ENCODE measurements at regions not wholly inside any gene's neighbourhood (a gene's known extent, or its start where the extent isn't known, plus 50 kb on each side); places are given as distances from the start of the nearest gene placed in this dataset.

DNA sequence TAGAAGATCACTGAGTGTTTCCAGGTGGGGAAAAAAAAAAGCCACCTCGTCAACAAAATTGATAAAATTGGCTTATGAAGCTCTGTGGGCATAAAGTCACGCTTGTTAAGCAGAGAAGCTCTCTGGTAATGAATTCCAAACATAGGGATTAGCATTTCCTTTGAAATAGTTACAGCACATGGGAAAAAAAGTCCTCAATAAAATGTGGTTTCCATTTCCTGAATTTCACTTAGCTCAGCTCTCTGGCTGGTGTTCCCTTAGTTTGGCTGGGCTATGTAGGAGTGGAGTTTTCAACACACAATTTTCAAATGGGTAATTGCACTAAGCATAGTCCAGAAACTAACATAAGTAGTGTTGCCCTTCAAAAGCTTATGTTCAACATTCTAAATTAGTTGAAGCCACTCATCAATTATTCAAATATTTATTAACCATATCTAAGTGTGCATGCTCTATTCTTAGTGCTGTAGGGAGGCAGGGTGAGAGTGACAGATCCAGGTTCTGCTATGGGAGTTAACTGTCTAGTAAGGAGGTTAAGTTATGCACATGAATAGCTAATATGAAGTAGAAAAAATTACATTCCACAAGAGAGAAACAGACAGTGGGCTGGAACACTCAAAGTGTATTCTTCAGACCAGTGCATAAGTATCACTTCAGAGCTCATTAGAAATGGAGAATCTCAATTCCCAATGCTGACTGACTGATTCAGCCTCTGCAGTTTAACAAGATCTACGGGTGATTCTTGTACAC is 445.7 kb downstream of the SMARCA1 start:
- no peak for DNase-seq (ENCODE audit: low spot score)

DNA sequence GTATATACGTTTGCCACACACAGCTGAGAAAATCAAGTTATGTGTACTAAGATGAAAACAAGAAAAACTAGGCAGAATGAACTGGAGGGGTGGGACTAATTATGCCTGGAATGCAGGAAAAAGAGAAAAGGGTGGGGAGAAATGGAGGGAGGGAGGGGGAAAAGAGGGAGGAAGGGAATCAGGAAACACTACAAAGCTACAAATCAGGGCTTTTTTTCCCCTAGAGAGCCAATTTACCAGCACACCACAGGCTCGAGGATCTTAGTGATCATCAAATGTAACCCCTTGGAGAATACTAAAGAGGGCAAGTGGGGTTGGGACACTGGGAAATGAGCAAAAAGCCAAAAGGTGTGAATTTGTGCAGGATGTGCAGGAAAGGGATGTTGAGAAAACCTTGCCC is 451.9 kb downstream of the SMARCA1 start:
- DNase-seq (ENCODE audit: low spot score) = no peak

DNA sequence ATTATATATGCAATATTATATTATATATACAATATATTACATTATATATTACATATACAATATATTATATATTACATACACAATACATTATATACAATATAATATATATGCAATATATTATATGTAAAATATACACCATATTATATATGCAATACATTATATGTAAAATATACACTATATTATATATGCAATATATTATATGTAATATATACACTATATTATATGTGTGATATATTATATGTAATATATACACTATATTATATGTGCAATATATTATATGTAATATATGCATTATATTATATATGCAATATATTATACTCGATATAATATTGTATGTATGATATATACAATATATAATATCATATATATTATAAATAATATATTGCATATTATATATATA is 457.4 kb downstream of the SMARCA1 start:
- DNase-seq (ENCODE audit: low spot score) = no peak

DNA sequence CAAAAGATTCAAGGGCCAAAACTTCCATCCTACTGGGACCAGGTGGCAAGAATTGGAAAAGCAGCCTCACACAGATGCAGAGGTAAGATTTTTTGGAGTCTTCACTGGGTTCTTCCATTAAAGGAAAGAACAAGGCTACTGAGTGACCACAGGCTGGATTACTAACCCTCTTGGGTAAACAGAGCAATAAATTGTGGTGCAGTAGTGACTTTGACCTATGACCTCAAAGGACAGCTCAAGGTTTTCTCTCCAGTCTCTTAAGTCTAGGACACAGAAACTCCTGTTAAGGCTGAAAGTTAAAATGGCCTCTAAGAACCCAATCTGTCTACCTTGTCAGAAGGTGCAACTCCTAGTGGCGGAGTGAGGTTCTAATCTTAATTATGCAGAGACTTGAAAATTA is 464.9 kb downstream of the SMARCA1 start:
- no peak for DNase-seq (ENCODE audit: low spot score)

DNA sequence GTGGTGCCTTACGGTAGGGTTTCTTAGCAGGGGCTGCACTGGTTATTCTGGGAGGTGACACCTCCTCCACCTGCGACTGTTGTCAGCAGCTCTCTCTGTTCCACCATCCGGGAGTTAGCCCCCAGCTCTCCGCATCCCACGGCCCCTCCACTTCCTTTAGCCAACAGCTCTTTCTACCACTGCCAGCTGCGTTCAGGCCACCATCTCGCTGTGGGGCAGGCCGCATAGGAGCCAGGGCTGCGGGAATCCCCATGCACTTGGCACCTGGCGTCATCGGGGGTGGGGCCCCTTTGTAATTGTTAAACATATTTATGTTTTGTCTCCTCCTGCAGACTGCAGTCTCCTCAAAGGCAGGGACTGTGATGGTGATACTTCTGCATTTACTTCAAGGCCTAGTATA is 480.2 kb downstream of the SMARCA1 start:
- DNase-seq (ENCODE audit: low spot score) = no peak

DNA sequence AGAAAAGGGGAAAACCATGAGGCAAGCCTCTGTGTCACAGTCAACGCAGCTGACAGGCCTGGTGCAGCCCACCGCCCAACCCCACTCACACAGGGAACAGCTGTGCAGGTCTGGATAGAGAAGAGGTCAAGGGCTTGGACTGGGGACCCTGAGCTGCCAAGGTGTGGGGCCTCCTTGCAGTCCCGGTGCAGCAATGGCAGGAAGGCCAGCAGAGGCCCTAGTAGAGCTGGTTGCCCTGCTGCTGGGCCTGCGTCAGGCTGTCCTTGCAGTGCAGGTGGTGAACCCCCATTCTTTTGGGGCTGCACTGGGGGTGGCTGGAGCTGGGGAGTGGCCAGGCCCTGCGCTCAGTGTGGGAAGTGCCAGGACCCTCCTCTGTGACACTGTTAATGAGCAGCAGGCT is 482.0 kb downstream of the SMARCA1 start:
- no peak for DNase-seq (ENCODE audit: low spot score)

DNA sequence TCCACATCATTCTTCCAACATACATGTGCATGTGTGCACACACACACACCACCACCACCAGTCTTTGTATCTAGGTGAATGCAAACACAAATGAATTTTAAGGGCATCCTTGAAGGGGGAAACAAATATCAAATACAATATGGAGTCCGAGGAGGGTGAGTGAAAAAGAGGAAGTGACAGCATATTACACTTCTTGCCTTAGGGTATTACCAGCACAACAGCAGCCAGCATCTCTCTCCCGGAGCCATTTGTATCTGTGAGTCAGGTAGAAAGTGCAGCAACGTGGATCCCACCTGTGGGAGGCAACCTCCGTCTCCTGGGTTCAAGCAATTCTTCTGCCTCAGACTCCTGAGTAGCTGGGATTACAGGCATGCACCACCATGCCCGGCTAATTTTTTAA is 483.2 kb downstream of the SMARCA1 start:
- no peak for DNase-seq (ENCODE audit: low spot score)

DNA sequence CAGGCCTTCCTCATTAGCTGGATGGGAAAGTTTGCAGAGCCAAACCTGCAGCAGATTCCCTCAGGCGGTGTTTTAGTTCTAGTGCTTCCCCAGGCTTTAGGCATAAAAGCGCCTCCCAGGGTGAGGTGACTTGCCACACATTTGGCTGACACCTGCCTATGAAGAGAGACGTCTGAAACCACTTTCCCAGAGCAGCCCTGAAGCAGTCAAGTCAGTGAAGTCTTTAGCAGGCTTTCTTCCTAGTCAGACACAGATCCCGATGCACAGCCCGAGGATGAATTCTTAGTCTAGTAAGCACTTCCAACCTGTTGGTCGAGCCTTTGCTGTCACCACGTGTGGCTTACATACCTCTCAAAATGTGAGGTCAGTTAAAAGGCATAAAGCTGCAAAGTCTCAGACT is 484.1 kb downstream of the SMARCA1 start:
- DNase-seq (ENCODE audit: low spot score) = no peak

DNA sequence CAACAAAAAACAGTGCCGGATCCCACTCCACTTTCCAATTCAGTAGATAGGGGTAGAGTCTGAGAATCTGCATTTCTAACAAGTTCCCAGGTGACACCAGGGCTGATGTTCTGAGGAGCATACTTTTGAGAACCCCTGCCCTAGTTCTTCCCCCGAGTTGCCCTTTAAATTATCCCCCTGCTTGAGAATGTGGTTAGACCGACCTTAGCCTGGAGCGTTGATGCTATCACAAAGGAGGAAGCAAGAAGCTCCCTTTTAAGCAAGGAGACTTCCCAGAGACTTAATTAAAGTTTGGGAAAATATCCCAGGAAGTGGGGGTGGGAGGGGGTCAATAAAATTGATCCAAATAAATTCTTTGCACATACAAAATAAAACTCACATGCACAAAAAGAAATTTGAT is 485.9 kb downstream of the SMARCA1 start:
- DNase-seq (ENCODE audit: low spot score) = no peak

DNA sequence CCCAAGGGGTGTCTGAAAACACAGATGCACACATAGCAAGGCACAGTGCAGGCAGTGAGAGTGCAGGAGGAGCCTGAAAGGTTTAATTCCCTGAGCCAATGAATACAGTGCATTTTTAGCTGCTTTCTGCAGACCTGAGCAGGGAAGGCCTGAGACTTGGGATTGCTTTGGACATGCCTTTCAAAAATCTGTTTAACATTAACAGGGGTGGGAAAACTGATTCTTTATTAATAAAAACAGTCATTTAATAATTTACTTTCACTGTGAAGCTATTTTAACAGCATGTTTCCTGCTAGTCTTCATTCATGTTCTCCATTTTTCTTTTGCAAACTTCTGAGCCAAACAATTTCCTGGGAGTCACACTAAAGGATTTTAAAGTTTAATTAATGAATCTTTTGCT is 488.1 kb downstream of the SMARCA1 start:
- DNase-seq (ENCODE audit: low spot score) = no peak

DNA sequence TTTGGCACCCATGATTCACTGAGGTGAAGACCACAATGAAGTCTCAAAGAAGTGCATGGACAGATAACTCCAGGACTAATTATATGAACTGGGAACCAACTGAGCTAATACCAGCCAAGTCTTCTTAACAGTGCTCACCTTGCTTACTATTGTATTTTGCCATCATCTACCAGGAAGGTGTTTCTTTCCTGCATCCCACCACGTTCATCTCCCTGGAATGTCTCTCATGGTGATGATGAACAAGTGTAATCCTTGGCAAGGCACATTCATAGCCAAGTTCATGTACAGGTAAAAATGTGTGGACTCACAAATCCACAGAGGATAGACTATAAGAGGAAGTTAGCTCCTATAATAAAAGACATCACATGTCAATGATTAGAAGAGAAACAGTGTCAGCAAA is 489.1 kb downstream of the SMARCA1 start:
- no peak for DNase-seq (ENCODE audit: low spot score)

DNA sequence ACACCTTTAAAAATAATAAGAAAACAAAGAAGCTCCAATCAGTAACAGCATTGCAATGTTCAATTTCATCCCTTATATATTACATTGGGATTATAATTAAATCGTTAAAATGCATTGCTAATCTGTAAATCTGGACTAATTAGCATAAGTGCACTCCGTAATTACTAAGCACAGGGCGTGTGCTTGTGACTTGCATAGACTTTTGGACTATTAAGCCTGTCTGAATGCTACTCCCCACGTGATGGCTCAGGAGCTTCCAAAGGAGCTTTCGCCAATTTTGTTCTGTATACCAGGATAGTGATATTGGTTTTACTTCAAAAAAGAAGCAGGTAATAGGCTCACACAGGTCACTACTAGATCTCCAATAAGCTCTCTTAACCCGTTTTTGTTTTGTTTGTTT is 497.1 kb downstream of the SMARCA1 start:
- no peak for DNase-seq (ENCODE audit: low spot score)

DNA sequence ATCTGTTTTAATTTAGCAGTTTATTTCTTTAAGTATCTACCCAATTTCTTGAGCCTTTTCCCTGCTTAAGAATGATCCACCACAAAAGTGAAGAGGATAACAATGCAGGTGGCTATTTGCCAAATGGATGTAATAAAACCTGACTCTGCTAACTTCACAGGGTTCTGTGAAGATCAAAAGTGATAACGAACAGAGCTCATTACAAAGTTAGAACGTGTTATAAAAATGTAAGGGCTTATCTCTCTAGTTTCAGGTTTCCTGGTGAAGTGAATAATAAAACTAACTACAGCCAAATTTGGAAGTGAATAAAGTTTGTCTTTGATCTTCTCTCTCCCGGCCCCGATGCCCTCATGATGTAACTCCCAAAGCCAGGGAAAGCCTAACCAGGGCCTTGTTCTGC is 497.9 kb downstream of the SMARCA1 start:
- no peak for DNase-seq (ENCODE audit: low spot score)

DNA sequence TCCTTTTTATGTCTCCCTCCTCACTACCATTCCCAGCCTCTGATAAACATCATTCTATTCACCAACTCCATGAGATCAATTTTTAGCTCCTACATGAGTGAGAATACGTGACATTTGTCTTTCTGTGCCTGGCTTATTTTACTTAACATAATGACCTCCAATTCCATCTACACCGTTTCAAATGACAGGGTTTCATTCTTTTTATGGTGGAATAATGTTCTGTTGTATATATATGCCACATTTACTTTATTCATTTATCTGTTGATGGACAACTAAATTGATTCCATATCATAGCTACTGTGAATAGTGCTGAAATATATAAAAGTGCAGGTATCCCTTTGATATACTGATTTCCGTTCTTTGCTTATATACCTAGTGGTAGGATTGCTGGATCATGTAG is 503.9 kb downstream of the SMARCA1 start:
- no peak for DNase-seq (ENCODE audit: low spot score)

DNA sequence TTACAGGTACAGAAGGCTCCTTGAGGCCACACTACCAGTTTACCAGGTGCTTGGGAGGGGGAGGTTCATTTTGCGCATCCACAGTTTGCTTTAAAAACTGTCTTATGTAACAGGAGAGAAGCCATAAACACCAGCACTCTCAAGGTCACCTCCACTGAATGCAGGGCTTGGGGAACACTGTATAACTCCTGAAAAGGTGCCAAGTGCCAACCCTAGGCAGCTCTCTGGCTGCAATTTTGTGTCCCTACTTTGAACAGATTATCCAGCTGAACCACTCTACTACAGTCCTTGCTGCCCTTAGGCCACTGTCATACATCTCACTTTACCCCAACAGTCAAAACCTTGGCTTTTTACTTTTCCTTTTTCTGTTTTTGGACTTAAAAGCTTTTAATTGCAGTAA is 507.9 kb downstream of the SMARCA1 start:
- no peak for DNase-seq (ENCODE audit: low spot score)

DNA sequence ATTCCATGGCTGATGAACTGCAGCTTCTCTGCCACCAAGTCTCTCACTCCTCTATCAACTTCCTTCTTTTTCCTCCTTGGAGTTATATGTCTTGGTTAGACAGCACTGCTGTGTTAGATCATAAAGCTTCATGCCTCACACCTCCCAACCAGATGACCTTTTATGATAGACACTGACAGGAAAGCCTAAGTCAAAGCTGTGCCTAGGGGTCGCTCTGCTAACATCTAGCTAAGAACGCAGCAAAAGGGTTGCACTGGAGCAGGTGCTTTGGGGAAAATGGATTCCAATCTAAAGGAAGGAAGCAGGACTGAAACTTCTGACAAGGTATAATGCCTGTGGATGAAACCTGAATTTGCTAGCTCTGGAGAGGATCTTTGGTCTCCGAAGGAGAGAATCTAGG is 509.7 kb downstream of the SMARCA1 start:
- DNase-seq (ENCODE audit: low spot score) = no peak

DNA sequence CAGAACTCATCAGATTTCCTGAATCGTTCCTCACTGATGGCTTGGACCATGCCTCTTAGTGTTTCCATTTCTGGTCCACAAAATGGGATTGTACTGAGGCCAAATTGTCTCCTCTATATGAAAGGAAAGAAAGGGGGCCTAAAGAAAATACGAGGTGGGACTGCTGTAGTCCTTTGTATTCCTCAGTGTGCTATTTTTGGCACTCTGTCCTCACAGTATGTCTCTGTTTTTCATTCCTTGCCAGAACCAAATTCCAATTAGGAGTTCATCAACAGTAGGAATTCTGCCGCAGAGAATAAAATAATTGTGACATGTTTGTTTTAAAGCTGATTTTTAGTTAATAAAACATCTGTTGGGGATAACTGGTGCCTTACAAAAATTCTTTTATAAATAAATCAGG is 515.7 kb downstream of the SMARCA1 start:
- no peak for DNase-seq (ENCODE audit: low spot score)

DNA sequence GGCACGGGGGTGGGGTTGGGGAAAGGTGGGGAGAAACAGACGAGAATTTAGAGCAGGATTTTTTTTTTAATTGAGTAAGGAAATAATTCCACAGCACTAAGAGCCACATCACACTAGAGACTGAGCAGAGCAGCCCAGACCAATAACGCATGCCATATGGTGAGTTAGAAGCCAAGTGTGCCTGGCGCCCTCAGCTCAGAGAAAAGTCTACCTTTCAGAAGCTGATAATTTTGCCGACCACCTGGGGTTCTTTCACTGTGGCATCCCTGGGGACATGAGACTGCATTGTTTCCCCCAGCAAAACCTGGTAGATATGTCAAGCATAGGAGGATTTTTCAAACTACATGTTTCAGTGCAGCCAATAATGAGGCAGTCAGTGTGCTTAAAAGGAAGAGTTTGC is 516.8 kb downstream of the SMARCA1 start:
- DNase-seq (ENCODE audit: low spot score) = no peak

DNA sequence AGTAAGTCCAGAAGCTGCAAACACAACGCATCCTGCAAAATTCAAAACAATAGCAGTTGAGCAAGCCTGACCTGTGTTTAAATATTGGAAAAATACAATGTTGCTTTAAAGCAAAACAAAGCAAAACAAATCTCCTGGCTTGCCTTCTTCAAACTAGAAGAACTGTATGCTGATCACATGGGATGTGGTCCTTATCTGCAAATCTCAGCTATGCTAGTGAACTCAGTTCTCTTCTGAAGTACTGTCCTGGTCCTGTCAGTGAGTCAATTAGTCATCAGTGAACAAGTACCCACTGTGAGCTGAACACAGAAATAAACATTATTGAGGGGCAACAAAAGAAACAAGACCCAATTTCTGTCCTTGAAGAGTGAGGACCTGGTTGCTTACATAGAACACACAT is 522.5 kb downstream of the SMARCA1 start:
- DNase-seq (ENCODE audit: low spot score) = no peak

DNA sequence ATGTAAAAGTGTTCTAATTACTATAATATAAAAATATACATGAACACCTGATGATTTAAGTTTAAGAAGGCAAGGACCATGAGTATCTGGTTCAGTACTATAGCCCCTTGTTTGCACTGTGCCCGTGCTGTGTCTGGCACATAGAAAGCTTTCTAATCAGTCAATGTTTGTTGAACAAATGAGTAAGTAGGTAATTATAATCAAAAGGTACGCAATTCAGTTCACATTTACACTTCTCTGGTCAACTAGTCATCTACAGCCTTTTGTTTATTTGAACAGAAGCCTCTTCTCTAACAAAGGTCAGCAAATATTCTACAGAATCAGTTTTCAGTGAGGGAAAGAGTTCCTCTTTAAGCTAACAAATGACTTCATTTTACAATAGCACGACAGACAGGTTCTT is 523.3 kb downstream of the SMARCA1 start:
- no peak for DNase-seq (ENCODE audit: low spot score)

DNA sequence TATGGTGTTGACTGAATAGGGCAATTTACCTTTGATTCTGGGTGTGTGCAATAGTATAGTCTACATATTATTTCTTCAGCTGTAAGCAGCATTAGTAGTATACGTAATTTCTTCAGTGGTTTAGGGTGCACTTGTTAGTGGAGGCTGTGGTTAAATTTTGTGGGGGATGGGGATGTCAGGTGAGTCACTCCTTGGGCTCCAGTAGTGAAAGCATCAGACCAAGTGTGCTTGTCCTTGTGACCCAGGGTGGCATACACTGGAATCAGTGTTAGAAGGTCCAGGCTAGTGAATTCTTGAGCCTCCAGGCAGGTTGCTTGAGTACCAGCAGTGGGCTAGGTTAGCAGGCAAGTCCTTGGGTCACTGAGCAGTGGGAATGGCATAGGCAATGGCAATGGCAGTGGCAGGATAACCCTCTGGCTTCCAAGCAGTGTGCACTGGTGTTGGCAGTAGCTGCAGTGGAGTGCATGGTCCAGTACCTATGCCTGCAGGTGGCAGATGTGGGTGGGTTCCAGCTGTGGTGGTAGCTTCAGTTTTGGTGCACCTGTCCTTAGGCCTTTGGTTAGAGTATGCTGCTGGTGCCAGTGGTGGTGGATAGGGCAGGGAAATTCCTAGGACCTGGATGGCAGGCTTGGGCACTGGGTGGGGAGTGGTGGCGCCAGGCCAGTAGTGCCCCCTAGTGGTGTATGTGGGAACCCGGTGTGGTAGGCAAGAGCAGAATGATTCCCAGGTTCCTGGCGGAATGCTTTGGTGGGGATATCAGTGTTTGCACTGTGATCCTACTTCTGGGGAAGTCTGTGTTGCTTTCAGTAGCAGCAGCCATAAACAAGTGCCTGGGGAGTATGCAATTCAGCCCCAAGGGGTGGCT is 531.0 kb downstream of the SMARCA1 start:
- no peak for DNase-seq (ENCODE audit: low spot score)

DNA sequence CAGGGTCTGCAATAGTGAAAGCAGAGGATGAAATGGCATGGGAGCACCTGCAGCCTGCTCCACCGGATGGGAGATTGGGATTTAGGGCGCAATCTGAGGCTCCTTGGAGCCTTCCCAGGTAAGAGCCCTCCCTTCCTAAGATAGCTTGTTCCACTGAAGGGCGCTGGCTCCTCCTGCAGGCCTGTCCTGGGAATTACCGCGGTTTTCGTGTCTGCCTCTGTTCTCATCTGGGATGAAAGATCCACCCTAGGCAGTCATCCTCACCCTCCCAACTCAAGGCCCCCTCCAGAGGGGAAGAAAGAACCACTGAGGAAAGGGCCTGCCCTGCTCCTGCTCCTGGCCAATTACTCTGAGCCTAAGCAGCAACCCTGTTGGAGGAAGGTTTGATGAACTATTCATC is 547.5 kb downstream of the SMARCA1 start:
- no peak for DNase-seq (ENCODE audit: low spot score)

DNA sequence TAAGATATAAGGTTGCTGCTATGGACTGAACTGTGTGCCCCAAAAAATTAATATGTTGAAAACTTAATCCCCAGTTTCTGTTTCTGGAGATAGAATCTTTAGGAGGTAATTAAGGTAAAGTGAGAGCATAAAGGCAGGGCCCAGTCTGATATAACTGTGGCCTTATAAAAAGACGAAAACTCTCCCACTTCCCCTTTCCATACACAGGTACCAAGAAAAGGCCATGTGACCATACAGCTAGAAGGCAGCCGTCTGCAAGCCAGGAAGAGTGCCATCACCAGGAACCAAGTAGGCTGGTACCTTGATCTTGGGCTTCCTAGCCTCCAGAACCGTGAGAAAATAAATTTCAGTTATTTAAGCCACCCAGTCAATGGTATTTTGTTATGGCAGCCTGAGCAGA is 550.3 kb downstream of the SMARCA1 start:
- DNase-seq (ENCODE audit: low spot score) = no peak

DNA sequence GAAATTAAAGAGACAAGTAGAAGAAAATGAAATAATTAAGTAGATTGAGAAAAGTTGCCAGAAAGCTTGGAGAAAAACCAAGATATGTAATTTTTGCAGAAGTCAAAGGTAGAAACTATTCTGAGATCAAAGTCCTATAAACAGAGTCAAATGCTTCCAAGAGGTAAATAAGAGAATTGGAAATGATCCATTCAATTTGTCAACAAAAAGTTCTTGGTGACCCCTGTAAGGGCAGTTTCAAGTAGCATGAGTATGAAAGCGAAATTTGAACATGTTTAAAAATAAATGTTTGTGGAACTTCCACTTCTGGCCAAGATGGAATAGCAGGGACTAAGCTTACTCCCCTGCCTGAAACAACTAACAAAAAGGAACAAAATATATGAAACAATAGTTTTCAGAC is 562.0 kb downstream of the SMARCA1 start:
- DNase-seq (ENCODE audit: low spot score) = no peak
